CD14-positive monocyte (primary cell): ENCODE measurements at regions not wholly inside any gene's neighbourhood (a gene's known extent, or its start where the extent isn't known, plus 50 kb on each side); places are given as distances from the start of the nearest gene placed in this dataset.
A peak's percentile ranks its signal among the peaks of the same experiment; 100 is the strongest.
"Not testable (repeated sequence)": the region's sequence is repeated elsewhere in the genome, so short reads cannot be mapped to it uniquely, and the experiment has no call there.

Experiments
- DNase-seq, 3 donors: peaks; one replicate each; pipeline ENCODE4 v3.0.0-alpha.2; 2011 to 2022
- H2AFZ ChIP-seq: 2 replicates; pipeline ENCODE4 v1.6.0; 2012; ENCODE audit warnings: mild to moderate bottlenecking, low read depth, low read length, inconsistent platforms; ENCODE audit not compliant: insufficient read depth, poor library complexity, severe bottlenecking
- H3K27ac ChIP-seq, 2 donors: 1 replicate in 1 of 2; 2 replicates in 1 of 2; pipeline ENCODE4 v1.5.1; 2012 to 2013; ENCODE audit warnings: low read length in 2 of 2, control low read depth in 1 of 2, inconsistent platforms in 1 of 2, low read depth in 1 of 2, mild to moderate bottlenecking in 1 of 2
- H3K27me3 ChIP-seq, 2 donors: one replicate each; pipeline versions ENCODE4 v1.6.0 to v1.6.1; 2011 to 2013; ENCODE audit warnings: low read length in 2 of 2; ENCODE audit not compliant: control insufficient read depth in 2 of 2, insufficient read depth in 2 of 2
- H3K36me3 ChIP-seq, 2 donors: replicated peaks in 1 of 2; 1 replicate in 1 of 2; 2 replicates in 1 of 2; pipeline versions ENCODE4 v1.5.1 to v1.6.1; 2012 to 2013; ENCODE audit warnings: low read length in 2 of 2, control low read depth in 1 of 2, inconsistent platforms in 1 of 2, mild to moderate bottlenecking in 1 of 2; ENCODE audit not compliant: insufficient read depth in 2 of 2, control insufficient read depth in 1 of 2
- H3K4me1 ChIP-seq, 2 donors: 1 replicate in 1 of 2; 2 replicates in 1 of 2; pipeline versions ENCODE4 v1.5.1 to v1.6.1; 2012 to 2013; ENCODE audit warnings: low read length in 2 of 2, control low read depth in 1 of 2, inconsistent platforms in 1 of 2, mild to moderate bottlenecking in 1 of 2, moderate library complexity in 1 of 2; ENCODE audit not compliant: insufficient read depth in 2 of 2, control insufficient read depth in 1 of 2
- H3K4me2 ChIP-seq: replicated peaks from 2 replicates; pipeline ENCODE3; 2012; ENCODE audit warnings: low read length, moderate library complexity, mild to moderate bottlenecking; ENCODE audit not compliant: poor library complexity, severe bottlenecking; ENCODE audit errors: extremely low read depth
- H3K4me3 ChIP-seq, 3 experiments: fragments of 200-600 bp in 1 of 3; sonication (generic) in 1 of 3; replicated peaks in 1 of 3; 1 replicate in 2 of 3; 2 replicates in 1 of 3; pipeline ENCODE4 v1.5.1; 2011 to 2013; ENCODE audit warnings: low read length in 3 of 3, mild to moderate bottlenecking in 3 of 3, control low read depth in 2 of 3, low read depth in 2 of 3, inconsistent platforms in 1 of 3, moderate library complexity in 1 of 3
- H3K79me2 ChIP-seq: 2 replicates; pipeline ENCODE4 v1.6.0; 2012; ENCODE audit warnings: mild to moderate bottlenecking, control low read depth, inconsistent platforms, low read length, moderate library complexity; ENCODE audit not compliant: insufficient read depth
- H3K9ac ChIP-seq: 2 replicates; pipeline ENCODE4 v1.6.0; 2017; ENCODE audit warnings: low read length, mild to moderate bottlenecking; ENCODE audit not compliant: insufficient read depth, poor library complexity, severe bottlenecking
- H3K9me3 ChIP-seq, 2 donors: replicated peaks in 1 of 2; 1 replicate in 1 of 2; 2 replicates in 1 of 2; pipeline versions ENCODE4 v1.5.1 to v1.6.1; 2012 to 2013; ENCODE audit warnings: low read length in 2 of 2, control low read depth in 1 of 2; ENCODE audit not compliant: control insufficient read depth in 1 of 2, insufficient read depth in 1 of 2
- H4K20me1 ChIP-seq: 2 replicates; pipeline ENCODE4 v1.6.0; 2012; ENCODE audit warnings: mild to moderate bottlenecking, low read length, control low read depth, moderate library complexity; ENCODE audit not compliant: insufficient read depth
- H3K27ac Mint-ChIP-seq, 7 donors: one replicate each; pipeline ENCODE4 v1.8.0; 2020; ENCODE audit warnings: mild to moderate bottlenecking in 7 of 7, mixed read lengths in 7 of 7, moderate library complexity in 6 of 7, inconsistent platforms in 2 of 7
- H3K27me3 Mint-ChIP-seq, 3 donors: one replicate each; pipeline ENCODE4 v1.8.0; 2021 to 2022; ENCODE audit warnings: low read depth in 3 of 3, mild to moderate bottlenecking in 3 of 3, mixed read lengths in 3 of 3, moderate library complexity in 3 of 3, inconsistent platforms in 1 of 3
- H3K36me3 Mint-ChIP-seq, 2 donors: one replicate each; pipeline ENCODE4 v1.8.0; 2020; ENCODE audit warnings: mixed read lengths in 2 of 2, inconsistent platforms in 1 of 2, mild to moderate bottlenecking in 1 of 2
- H3K4me1 Mint-ChIP-seq: one replicate; pipeline ENCODE4 v1.8.0; 2020; ENCODE audit warnings: mild to moderate bottlenecking, mixed read lengths
- H3K4me3 Mint-ChIP-seq, 2 donors: one replicate each; pipeline ENCODE4 v1.8.0; 2020; ENCODE audit warnings: mild to moderate bottlenecking in 2 of 2, mixed read lengths in 2 of 2, moderate library complexity in 1 of 2
- H3K9me3 Mint-ChIP-seq, 7 donors: one replicate each; pipeline ENCODE4 v1.8.0; 2020 to 2022; ENCODE audit warnings: mixed read lengths in 7 of 7, mild to moderate bottlenecking in 6 of 7, moderate library complexity in 6 of 7, inconsistent platforms in 2 of 7
- WGBS: methylation state at CpG from one replicate; pipeline ENCODE4 v1.1.5; 2013; ENCODE audit warnings: missing lambda C conversion rate; ENCODE audit not compliant: insufficient coverage; 5-methylcytosine and 5-hydroxymethylcytosine counted together
- intact Hi-C, 2 donors: fragments of 100-400 bp; cut with micrococcal nuclease; formaldehyde crosslinking; loops; one replicate each; pipeline versions ENCODE4 v1.15.0 to v1.15.1; 2023

GRCh38 chr17:20840987-20841865 lies 201.6 kb downstream of the USP22 start:
- H4K20me1 ChIP-seq, H3K4me1 Mint-ChIP-seq, H2AFZ ChIP-seq, H3K4me1 ChIP-seq, H3K36me3 ChIP-seq, H3K79me2 ChIP-seq, H3K9me3 ChIP-seq, H3K27ac ChIP-seq, H3K36me3 Mint-ChIP-seq, H3K27ac Mint-ChIP-seq, intact Hi-C loops, DNase-seq, H3K9ac ChIP-seq, H3K9me3 Mint-ChIP-seq: not testable (repeated sequence)
- H3K27me3 Mint-ChIP-seq = peaks cover 33 to 52% (median 44%) of the 10 kb centered on the region in 3 donors
- peaks cover 7 to 28% of the 10 kb centered on the region in 2 donors for H3K27me3 ChIP-seq
- peak overlapping the region in 1 of 3 experiments; percentile 39 for H3K4me3 ChIP-seq
- H3K4me2 ChIP-seq = peak overlapping the region; percentile 34
- H3K4me3 Mint-ChIP-seq = peak overlapping the region; percentile 67 to 85
- 21% methylated on average over 37 of the region's 62 CpGs for WGBS

- H3K36me3 ChIP-seq, H3K4me2 ChIP-seq, H3K27ac ChIP-seq, H3K4me3 ChIP-seq, H3K27ac Mint-ChIP-seq, H3K9me3 Mint-ChIP-seq, H3K9me3 ChIP-seq, H3K36me3 Mint-ChIP-seq, H3K4me1 ChIP-seq, H2AFZ ChIP-seq, H3K9ac ChIP-seq, H3K4me1 Mint-ChIP-seq, H4K20me1 ChIP-seq, H3K79me2 ChIP-seq, DNase-seq, intact Hi-C loops: not testable (repeated sequence)
- 91% methylated on average over 7 of the region's 14 CpGs for WGBS
- Mint-ChIP-seq H3K4me3 (peak overlapping the region in 1 of 2 donors; percentile 77), H3K27me3 (peaks cover 32 to 56% (median 48%) of the 10 kb centered on the region in 3 donors)
- peaks cover 7 to 28% of the 10 kb centered on the region in 2 donors for H3K27me3 ChIP-seq
Measured at GRCh38 chr17:20842012-20842411, 200.8 kb downstream of the USP22 start.

DNA sequence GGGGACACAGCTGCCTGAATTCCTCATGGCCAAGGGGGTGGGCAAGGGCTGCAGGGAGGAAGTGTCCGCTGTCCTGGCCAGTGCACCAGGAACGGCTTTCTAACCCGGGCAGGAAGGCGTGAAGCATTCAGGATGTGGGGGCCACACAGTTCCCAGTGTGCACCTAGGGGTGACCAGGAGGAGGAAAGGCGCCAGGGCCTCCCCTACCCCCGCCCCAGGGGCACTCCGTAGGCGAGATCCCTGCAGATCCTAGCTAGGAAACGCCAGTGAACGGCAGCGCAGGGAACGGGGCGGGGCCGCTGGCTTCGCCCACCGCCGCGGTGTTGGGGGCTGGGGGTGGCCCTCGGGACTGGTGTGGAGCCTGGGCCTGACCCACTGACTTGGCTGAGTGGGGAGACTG lies 199.6 kb downstream of the USP22 start:
- H3K4me3 ChIP-seq = peak overlapping the region in 1 of 3 experiments; percentile 11
- H3K79me2 ChIP-seq, H4K20me1 ChIP-seq, intact Hi-C loops, H3K36me3 ChIP-seq, H3K4me1 ChIP-seq, H3K9me3 Mint-ChIP-seq, H3K27ac ChIP-seq, H3K4me1 Mint-ChIP-seq, H3K9ac ChIP-seq, H3K36me3 Mint-ChIP-seq, H3K9me3 ChIP-seq, H3K4me2 ChIP-seq, DNase-seq: not testable (repeated sequence)
- Mint-ChIP-seq H3K4me3 (peak overlapping the region; percentile 31 to 77), H3K27me3 (peaks cover 33 to 58% (median 52%) of the 10 kb centered on the region in 3 donors), H3K27ac (peak overlapping the region in 1 of 7 donors; percentile 63)
- whole genome bisulfite sequencing = 65% methylated on average over 10 of the region's 19 CpGs
- peaks cover 7 to 28% of the 10 kb centered on the region in 2 donors for H3K27me3 ChIP-seq
- peak overlapping the region; percentile 13 for H2AFZ ChIP-seq

DNA sequence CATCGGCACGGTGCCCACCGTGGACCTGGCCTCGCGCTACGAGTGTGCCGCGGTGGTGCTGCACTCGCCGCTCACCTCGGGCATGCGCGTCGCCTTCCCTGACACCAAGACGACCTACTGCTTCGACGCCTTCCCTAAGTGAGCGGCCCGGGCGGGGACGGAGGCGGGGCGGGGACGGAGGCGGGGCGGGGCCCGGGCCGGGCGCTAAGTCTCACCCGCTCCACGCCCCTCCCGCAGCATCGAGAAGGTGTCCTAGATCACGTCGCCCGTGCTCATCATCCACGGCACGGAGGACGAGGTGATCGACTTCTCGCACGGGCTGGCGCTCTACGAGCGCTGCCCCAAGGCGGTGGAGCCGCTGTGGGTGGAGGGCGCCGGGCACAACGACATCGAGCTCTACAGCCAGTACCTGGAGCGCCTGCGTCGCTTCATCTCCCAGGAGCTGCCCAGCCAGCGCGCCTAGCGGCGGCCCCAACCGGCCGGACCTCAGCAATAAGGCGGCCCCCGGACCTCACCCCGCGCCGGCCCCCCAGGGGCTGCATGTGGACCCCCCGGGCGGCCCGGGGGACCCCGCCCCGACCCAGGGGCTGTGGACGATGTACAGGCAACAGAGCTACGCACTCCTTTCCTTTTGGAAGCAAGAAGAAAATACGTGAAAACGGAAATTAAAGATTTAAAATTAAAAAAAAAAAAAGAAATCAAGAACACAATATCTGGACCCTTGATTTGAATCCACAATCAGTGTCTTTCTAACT lies 198.8 kb downstream of the USP22 start:
- peak; percentile 12 to 33 (median 22) for DNase-seq
- H3K9ac ChIP-seq, intact Hi-C loops, H3K4me1 Mint-ChIP-seq, H3K36me3 ChIP-seq, H3K27ac ChIP-seq, H4K20me1 ChIP-seq, H3K27ac Mint-ChIP-seq, H3K36me3 Mint-ChIP-seq, H3K4me1 ChIP-seq, H3K9me3 Mint-ChIP-seq, H3K9me3 ChIP-seq, H3K79me2 ChIP-seq: not testable (repeated sequence)
- WGBS = 1% methylated on average over 30 of the region's 74 CpGs
- peak overlapping the region; percentile 31 for H3K4me2 ChIP-seq
- peaks cover 32 to 55% (median 53%) of the 10 kb centered on the region in 3 donors for H3K27me3 Mint-ChIP-seq
- peak overlapping the region; percentile 62 to 77 for H3K4me3 Mint-ChIP-seq
- peaks cover 7 to 25% of the 10 kb centered on the region in 2 donors for H3K27me3 ChIP-seq
- H2AFZ ChIP-seq = peak overlapping the region; percentile 13
- H3K4me3 ChIP-seq = peak overlapping the region in 1 of 3 experiments; percentile 11
